Upper lobe of right lung (tissue), 1 donor: ENCODE measurements at regions not wholly inside any gene's neighbourhood (a gene's known extent, or its start where the extent isn't known, plus 50 kb on each side); places are given as distances from the start of the nearest gene placed in this dataset.
"Not testable (repeated sequence)": the region's sequence is repeated elsewhere in the genome, so short reads cannot be mapped to it uniquely, and the experiment has no call there.

Source experiments
- ATAC-seq: fragments of 200-7000 bp; cut with Tn5 transposase; one replicate; pipeline ENCODE4 v1.9.1; 2020; ENCODE audit warnings: mild to moderate bottlenecking, moderate library complexity
- DNase-seq: peaks from one replicate; pipeline ENCODE4 v3.0.0-alpha.2; 2020
- H3K27ac ChIP-seq: fragments of 200-600 bp; one replicate; pipeline ENCODE4 v1.8.0; 2022
- H3K27me3 ChIP-seq: fragments of 200-600 bp; one replicate; pipeline ENCODE4 v1.8.0; 2022; ENCODE audit warnings: mild to moderate bottlenecking
- H3K36me3 ChIP-seq: fragments of 200-600 bp; one replicate; pipeline ENCODE4 v1.8.0; 2022
- H3K4me1 ChIP-seq: fragments of 200-600 bp; one replicate; pipeline ENCODE4 v1.8.0; 2022
- H3K4me3 ChIP-seq: fragments of 200-600 bp; one replicate; pipeline ENCODE4 v1.8.0; 2022; ENCODE audit warnings: mild to moderate bottlenecking
- H3K9me3 ChIP-seq: fragments of 200-600 bp; one replicate; pipeline ENCODE4 v1.8.0; 2022
- CTCF ChIP-seq: fragments of 200-600 bp; IDR thresholded peaks from one replicate; pipeline ENCODE4 v1.8.0; 2022; ENCODE audit warnings: antibody characterized with exemption
- intact Hi-C: fragments of 100-400 bp; cut with DNase I; formaldehyde crosslinking; loops from one replicate; pipeline ENCODE4 v1.11.0; 2022
- donor health status: DM: no; HTN: yes; CAD: no; lungs with severe emphysema.

GRCh38 chr20:40887105-40887504 is 141.5 kb upstream of the TOP1 start:
- Histone ChIP-seq H3K9me3 (no peaks in the 10 kb centered on the region), H3K4me1 (no peaks in the 10 kb centered on the region), H3K36me3 (no peaks in the 10 kb centered on the region), H3K27me3 (peaks cover 4% of the 10 kb centered on the region), H3K27ac (no peak overlapping the region), H3K4me3 (no peak overlapping the region)
- TF ChIP-seq CTCF, result no peak
- ATAC-seq (no peak), DNase-seq (no peak)
- intact Hi-C loops, result no loop called here

GRCh38 chr20:40889266-40889665 is 139.4 kb upstream of the TOP1 start:
- H3K36me3 ChIP-seq, H3K9me3 ChIP-seq, ATAC-seq, H3K27me3 ChIP-seq, H3K27ac ChIP-seq, H3K4me1 ChIP-seq, H3K4me3 ChIP-seq, DNase-seq, intact Hi-C loops: not testable (repeated sequence)

GRCh38 chr20:40890181-40890580 is 138.4 kb upstream of the TOP1 start:
- Histone ChIP-seq H3K9me3 (no peaks in the 10 kb centered on the region), H3K4me3 (no peak overlapping the region), H3K36me3 (no peaks in the 10 kb centered on the region), H3K27ac (no peak overlapping the region), H3K27me3 (peaks cover 4% of the 10 kb centered on the region), H3K4me1 (peaks cover 6% of the 10 kb centered on the region)
- intact Hi-C loops, result no loop called here
- ATAC-seq, result no peak
- TF ChIP-seq CTCF, result no peak
- no peak for DNase-seq

- Histone ChIP-seq H3K4me3 (no peak overlapping the region), H3K4me1 (peaks cover 6% of the 10 kb centered on the region), H3K27ac (no peak overlapping the region), H3K9me3 (no peaks in the 10 kb centered on the region), H3K27me3 (peaks cover 4% of the 10 kb centered on the region), H3K36me3 (no peaks in the 10 kb centered on the region)
- no peak for ATAC-seq
- intact Hi-C loops, result no loop called here
- no peak for DNase-seq
- TF ChIP-seq CTCF, result no peak
Observed at GRCh38 chr20:40890635-40891034, 138.0 kb upstream of the TOP1 start.

GRCh38 chr20:40891351-40891750 is 137.3 kb upstream of the TOP1 start:
- intact Hi-C loops, result no loop called here
- ATAC-seq, result peak; percentile 20
- H3K27me3 ChIP-seq, result peaks cover 4% of the 10 kb centered on the region

GRCh38 chr20:40892642-40893041 is 136.0 kb upstream of the TOP1 start:
- Histone ChIP-seq H3K36me3 (no peaks in the 10 kb centered on the region), H3K4me1 (peaks cover 6% of the 10 kb centered on the region), H3K27ac (no peak overlapping the region), H3K9me3 (no peaks in the 10 kb centered on the region), H3K4me3 (no peak overlapping the region), H3K27me3 (no peaks in the 10 kb centered on the region)
- ATAC-seq (no peak), DNase-seq (no peak)
- no peak for TF ChIP-seq CTCF
- intact Hi-C loops, result no loop called here

More at GRCh38 chr20:40891351-40891750, 137.3 kb upstream of the TOP1 start:
- peaks cover 6% of the 10 kb centered on the region for H3K4me1 ChIP-seq
- no peak overlapping the region for H3K4me3 ChIP-seq
- no peak for DNase-seq
- H3K36me3 ChIP-seq, result no peaks in the 10 kb centered on the region
- no peaks in the 10 kb centered on the region for H3K9me3 ChIP-seq
- no peak overlapping the region for H3K27ac ChIP-seq
- TF ChIP-seq CTCF, result no peak
